ENCODE measurements at regions not wholly inside any gene's neighbourhood (a gene's known extent, or its start where the extent isn't known, plus 50 kb on each side); places are given as distances from the start of the nearest gene placed in this dataset.

GRCh38 chr4:147040874-147041273, 95.2 kb upstream of the TTC29 start:
- TF ChIP-seq CTCF (IDR thresholded peaks at IDR 0.05; ENCODE audit: low read depth, low read length, poor library complexity, severe bottlenecking) (no peak), EZH2phosphoT487 (IDR thresholded peaks at IDR 0.05; ENCODE audit: borderline replicate concordance, low read length) (no peak)

Data from DOHH2 (cell line).